ENCODE measurements at regions not wholly inside any gene's neighbourhood (a gene's known extent, or its start where the extent isn't known, plus 50 kb on each side); places are given as distances from the start of the nearest gene placed in this dataset.

GRCh38 chr9:135224286-135224877 is 136.9 kb downstream of the OLFM1 start:
- TF ChIP-seq, protein P1, sequence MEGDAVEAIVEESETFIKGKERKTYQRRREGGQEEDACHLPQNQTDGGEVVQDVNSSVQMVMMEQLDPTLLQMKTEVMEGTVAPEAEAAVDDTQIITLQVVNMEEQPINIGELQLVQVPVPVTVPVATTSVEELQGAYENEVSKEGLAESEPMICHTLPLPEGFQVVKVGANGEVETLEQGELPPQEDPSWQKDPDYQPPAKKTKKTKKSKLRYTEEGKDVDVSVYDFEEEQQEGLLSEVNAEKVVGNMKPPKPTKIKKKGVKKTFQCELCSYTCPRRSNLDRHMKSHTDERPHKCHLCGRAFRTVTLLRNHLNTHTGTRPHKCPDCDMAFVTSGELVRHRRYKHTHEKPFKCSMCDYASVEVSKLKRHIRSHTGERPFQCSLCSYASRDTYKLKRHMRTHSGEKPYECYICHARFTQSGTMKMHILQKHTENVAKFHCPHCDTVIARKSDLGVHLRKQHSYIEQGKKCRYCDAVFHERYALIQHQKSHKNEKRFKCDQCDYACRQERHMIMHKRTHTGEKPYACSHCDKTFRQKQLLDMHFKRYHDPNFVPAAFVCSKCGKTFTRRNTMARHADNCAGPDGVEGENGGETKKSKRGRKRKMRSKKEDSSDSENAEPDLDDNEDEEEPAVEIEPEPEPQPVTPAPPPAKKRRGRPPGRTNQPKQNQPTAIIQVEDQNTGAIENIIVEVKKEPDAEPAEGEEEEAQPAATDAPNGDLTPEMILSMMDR (IDR thresholded peaks at IDR 0.05; ENCODE audit: extremely low read depth, missing control alignments), result no peak
- no peak for DNase-seq (ENCODE audit: low spot score)

DNA sequence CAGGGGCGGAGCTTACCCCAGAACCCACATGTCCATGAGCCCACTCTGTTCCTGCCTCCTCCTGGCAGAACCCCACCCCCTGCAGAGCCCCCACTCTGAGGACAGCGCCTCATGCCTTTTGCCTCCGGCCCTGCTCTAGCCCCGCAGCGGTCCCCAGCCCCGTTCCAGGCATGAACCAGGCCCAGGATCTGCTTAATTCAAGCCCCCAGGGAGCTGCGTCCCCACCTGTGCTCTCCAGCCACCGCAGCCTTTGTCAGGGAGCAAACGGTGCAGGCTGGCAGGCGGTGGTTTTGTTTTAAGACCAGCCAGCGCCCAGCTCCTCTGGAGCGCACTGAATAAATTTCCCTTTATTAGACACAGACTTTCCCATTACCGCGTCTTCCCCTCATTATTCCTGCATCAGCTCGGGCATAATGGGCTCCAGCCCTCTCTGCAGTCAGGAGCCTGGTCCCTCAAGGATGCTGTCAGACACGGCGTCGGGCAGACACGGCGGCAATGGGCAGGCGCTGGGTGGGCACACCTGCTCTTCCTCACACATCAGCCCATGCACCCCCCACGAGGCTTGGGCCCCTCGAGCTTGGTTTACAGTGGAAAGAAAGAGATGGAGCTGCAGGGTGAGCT is 137.6 kb downstream of the OLFM1 start:
- TF ChIP-seq, protein P1 (IDR thresholded peaks at IDR 0.05; ENCODE audit: extremely low read depth, missing control alignments), result no peak
- no peak for DNase-seq (ENCODE audit: low spot score)

DNA sequence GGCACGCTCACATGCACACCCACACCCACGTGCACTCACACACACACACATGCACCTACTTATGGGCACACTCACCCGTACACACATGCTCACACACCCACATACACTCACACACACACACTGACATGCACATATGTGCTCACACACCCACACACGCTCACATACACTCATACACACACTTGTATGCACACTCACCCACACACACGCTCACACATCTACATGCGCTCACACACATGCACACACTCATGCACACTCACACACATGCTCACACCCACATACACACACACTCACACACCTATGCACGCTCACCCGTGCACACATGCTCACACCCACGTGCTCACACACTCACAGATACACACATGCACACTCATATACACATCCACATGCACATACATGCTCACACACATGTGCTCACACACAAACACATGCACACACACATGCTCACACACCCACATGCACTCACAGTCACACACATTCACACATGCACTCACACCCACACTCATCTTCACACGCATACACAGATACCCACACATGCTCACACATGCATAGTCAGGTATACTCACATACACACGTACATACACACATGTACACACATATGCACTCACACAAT is 138.3 kb downstream of the OLFM1 start:
- DNase-seq (ENCODE audit: low spot score), result no peak
- TF ChIP-seq, protein P1 (IDR thresholded peaks at IDR 0.05; ENCODE audit: extremely low read depth, missing control alignments), result no peak

DNA sequence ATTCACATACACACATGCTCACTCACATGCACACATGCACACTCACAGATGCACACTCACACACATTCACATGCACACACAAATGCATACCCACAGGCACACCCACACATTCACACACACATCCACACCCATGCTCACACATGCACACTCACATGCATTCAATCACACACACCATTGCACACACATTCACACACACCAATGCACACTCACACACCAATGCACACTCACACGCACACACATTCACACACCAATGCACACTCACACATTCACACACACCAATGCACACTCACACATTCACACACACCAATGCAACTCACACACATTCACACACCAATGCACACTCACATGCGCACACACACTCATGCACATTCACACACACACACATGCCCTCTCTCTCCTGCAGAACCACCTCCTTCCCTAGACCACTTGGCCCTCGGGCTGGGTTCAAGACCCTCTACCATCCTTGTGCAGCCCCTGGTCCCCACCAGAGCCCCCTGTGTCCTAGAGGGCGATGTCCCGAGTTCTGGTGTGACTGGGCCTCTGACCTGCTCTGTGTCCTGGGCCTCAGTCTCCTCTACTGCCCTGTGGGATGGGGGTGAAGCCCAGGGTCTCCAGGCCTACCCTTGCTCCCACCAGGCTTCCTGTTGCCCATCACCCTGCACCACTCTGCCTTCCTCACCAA is 139.0 kb downstream of the OLFM1 start:
- no peak for DNase-seq (ENCODE audit: low spot score)

DNA sequence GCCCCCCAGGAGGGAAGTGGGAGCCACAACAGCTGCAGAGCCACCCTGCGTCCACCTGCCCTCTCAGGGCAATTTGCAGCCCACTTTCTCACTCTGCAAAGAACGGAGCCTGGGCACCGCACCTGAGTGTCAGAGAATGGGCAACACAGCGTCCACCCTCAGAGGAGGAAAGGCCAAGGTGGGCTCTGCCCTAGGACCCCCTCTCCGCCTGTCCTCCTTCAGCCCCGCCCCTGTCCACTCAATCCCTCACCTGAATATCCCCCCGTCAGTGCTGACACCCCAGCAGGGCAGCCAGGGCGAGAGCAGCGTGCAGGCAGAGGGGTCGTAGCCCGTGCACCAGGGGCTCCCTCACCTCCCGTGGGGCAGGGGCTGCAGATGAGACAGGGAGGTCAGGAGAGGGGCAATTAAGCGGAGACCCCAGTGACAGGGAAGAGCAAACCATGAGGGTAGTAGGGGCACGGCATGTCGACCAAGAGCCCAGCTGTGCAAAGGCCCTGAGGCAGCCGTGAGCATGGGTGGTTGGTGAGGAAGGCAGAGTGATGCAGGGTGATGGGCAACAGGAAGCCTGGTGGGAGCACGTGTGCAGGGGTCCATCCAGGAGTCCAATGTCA is 140.3 kb downstream of the OLFM1 start:
- TF ChIP-seq, protein P1 (IDR thresholded peaks at IDR 0.05; ENCODE audit: extremely low read depth, missing control alignments), result no peak
- DNase-seq (ENCODE audit: low spot score), result no peak

More for the DNA sequence above, 139.0 kb downstream of the OLFM1 start:
- TF ChIP-seq, protein P1 (IDR thresholded peaks at IDR 0.05; ENCODE audit: extremely low read depth, missing control alignments), result no peak

- no peak for DNase-seq (ENCODE audit: low spot score)
These were observed 141.0 kb downstream of the OLFM1 start for GRCh38 chr9:135228345-135228982.

More at GRCh38 chr9:135228345-135228982, 141.0 kb downstream of the OLFM1 start:
- TF ChIP-seq, protein P1 (IDR thresholded peaks at IDR 0.05; ENCODE audit: extremely low read depth, missing control alignments), result no peak
